H1 (cell line): ENCODE measurements at regions not wholly inside any gene's neighbourhood (a gene's known extent, or its start where the extent isn't known, plus 50 kb on each side); places are given as distances from the start of the nearest gene placed in this dataset.

Experiments
- CTCF ChIA-PET: fragments of 300-600 bp; sonication (Branson Sonifier 250); formaldehyde crosslinking; loops from one replicate; lab custom pipeline; 2021; ENCODE audit not compliant: partially characterized antibody; lab: Charles Lee
- POLR2A ChIA-PET: fragments of 300-600 bp; sonication (Branson Sonifier 250); formaldehyde crosslinking; loops from one replicate; lab custom pipeline; 2021; ENCODE audit warnings: inconsistent platforms; ENCODE audit not compliant: partially characterized antibody; lab: Charles Lee
- DNase-seq, 2 experiments: peaks; one replicate each; pipeline versions ENCODE4 v3.0.0 to v3.0.0-alpha.2; 2010 to 2022; ENCODE audit warnings: low spot score in 2 of 2, low read depth in 1 of 2, mixed read lengths in 1 of 2
- FAIRE-seq: peaks from 2 replicates; lab custom pipeline; 2011; peaks lifted over from hg19 to GRCh38; lab: Jason Lieb, UNC
- H2AFZ ChIP-seq: 2 replicates; pipeline ENCODE4 v1.8.1; 2012; ENCODE audit warnings: low read length, inconsistent platforms
- H2AK5ac ChIP-seq: 2 replicates; pipeline ENCODE4 v1.6.1; 2013; ENCODE audit warnings: low read depth, low read length
- H2BK120ac ChIP-seq: replicated peaks from 2 replicates; pipeline ENCODE3; 2013; ENCODE audit warnings: low read depth, low read length, inconsistent platforms
- H2BK12ac ChIP-seq: 2 replicates; pipeline ENCODE4 v1.6.1; 2013; ENCODE audit warnings: low read depth, low read length
- H2BK15ac ChIP-seq: 2 replicates; pipeline ENCODE4 v1.6.1; 2013; ENCODE audit warnings: low read length
- H2BK20ac ChIP-seq: 2 replicates; pipeline ENCODE4 v1.6.1; 2013; ENCODE audit warnings: low read length
- H2BK5ac ChIP-seq: 2 replicates; pipeline ENCODE4 v1.6.1; 2013; ENCODE audit warnings: low read depth, low read length
- H3K14ac ChIP-seq: 2 replicates; pipeline ENCODE4 v1.6.1; 2013; ENCODE audit warnings: inconsistent platforms; ENCODE audit not compliant: insufficient read length
- H3K18ac ChIP-seq: 2 replicates; pipeline ENCODE4 v1.6.1; 2013; ENCODE audit warnings: low read length; ENCODE audit errors: extremely low read depth
- H3K23ac ChIP-seq: 2 replicates; pipeline ENCODE4 v1.6.1; 2013; ENCODE audit warnings: inconsistent platforms; ENCODE audit not compliant: insufficient read length
- H3K23me2 ChIP-seq: 2 replicates; pipeline ENCODE4 v1.6.1; 2013; ENCODE audit warnings: low read depth, low read length
- H3K27ac ChIP-seq: 2 replicates; pipeline ENCODE4 v1.6.1; 2011; ENCODE audit warnings: low read depth, low read length, inconsistent platforms
- H3K27me3 ChIP-seq, 4 experiments: replicated peaks in 1 of 4; 1 replicate in 1 of 4; 2 replicates in 3 of 4; pipeline versions ENCODE4 v1.6.1 to v1.8.1; 2011 to 2013; ENCODE audit warnings: low read length in 3 of 4, mild to moderate bottlenecking in 3 of 4, inconsistent platforms in 2 of 4, mixed read lengths in 2 of 4, moderate library complexity in 1 of 4; ENCODE audit not compliant: control insufficient read depth in 3 of 4, insufficient read depth in 3 of 4; ENCODE audit errors: extremely low read depth in 1 of 4
- H3K36me3 ChIP-seq, 4 experiments: 2 replicates each; pipeline versions ENCODE4 v1.6.1 to v1.8.1; 2011 to 2013; ENCODE audit warnings: mild to moderate bottlenecking in 4 of 4, low read length in 3 of 4, moderate library complexity in 2 of 4, control low read depth in 1 of 4, inconsistent platforms in 1 of 4; ENCODE audit not compliant: insufficient read depth in 4 of 4, control insufficient read depth in 2 of 4
- H3K4ac ChIP-seq: replicated peaks from 2 replicates; pipeline ENCODE3; 2013; ENCODE audit warnings: low read length, low read depth, mixed read lengths, inconsistent platforms; ENCODE audit not compliant: insufficient read length
- H3K4me1 ChIP-seq, 4 experiments: replicated peaks in 1 of 4; 1 replicate in 1 of 4; 2 replicates in 3 of 4; pipeline versions ENCODE4 v1.6.1 to v1.8.1; 2011 to 2013; ENCODE audit warnings: low read length in 3 of 4, inconsistent platforms in 2 of 4, mixed read lengths in 1 of 4; ENCODE audit not compliant: insufficient read depth in 4 of 4, control insufficient read depth in 3 of 4
- H3K4me2 ChIP-seq, 2 experiments: 2 replicates each; pipeline versions ENCODE4 v1.6.1 to v1.8.1; 2011 to 2013; ENCODE audit warnings: low read depth in 2 of 2, low read length in 2 of 2, control low read depth in 1 of 2, inconsistent platforms in 1 of 2, mild to moderate bottlenecking in 1 of 2; ENCODE audit not compliant: insufficient read depth in 1 of 2
- H3K4me3 ChIP-seq, 4 experiments: fragments of 200-600, 300-600 bp in 1 of 4; sonication (generic), shearing (Covaris generic), sonication (Bioruptor Twin) in 1 of 4; 2 replicates each; pipeline versions ENCODE4 v1.5.1 to v1.8.1; 2011 to 2016; ENCODE audit warnings: low read length in 4 of 4, low read depth in 3 of 4, control low read depth in 2 of 4, inconsistent platforms in 2 of 4, mild to moderate bottlenecking in 2 of 4, mixed read lengths in 1 of 4, moderate library complexity in 1 of 4; ENCODE audit not compliant: insufficient read depth in 2 of 4; ENCODE audit errors: extremely low read depth in 1 of 4
- H3K56ac ChIP-seq: replicated peaks from 2 replicates; pipeline ENCODE3; 2013; ENCODE audit warnings: low read depth, mild to moderate bottlenecking, mixed read lengths, low read length, inconsistent platforms; ENCODE audit not compliant: insufficient read length
- H3K79me1 ChIP-seq: 2 replicates; pipeline ENCODE4 v1.6.1; 2013; ENCODE audit warnings: low read depth, low read length, control low read depth
- H3K79me2 ChIP-seq, 2 experiments: 2 replicates each; pipeline versions ENCODE4 v1.6.1 to v1.8.1; 2012 to 2013; ENCODE audit warnings: low read length in 2 of 2, mild to moderate bottlenecking in 2 of 2, inconsistent platforms in 1 of 2; ENCODE audit not compliant: insufficient read depth in 2 of 2, control insufficient read depth in 1 of 2
- H3K9ac ChIP-seq, 4 experiments: replicated peaks in 1 of 4; 1 replicate in 1 of 4; 2 replicates in 3 of 4; pipeline versions ENCODE4 v1.6.1 to v1.8.1; 2011 to 2013; ENCODE audit warnings: low read depth in 3 of 4, low read length in 3 of 4, control low read depth in 2 of 4, mild to moderate bottlenecking in 2 of 4, moderate library complexity in 2 of 4, inconsistent platforms in 1 of 4; ENCODE audit errors: extremely low read depth in 1 of 4
- H3K9me3 ChIP-seq, 2 experiments: 2 replicates each; pipeline versions ENCODE4 v1.6.1 to v1.8.1; 2012 to 2013; ENCODE audit warnings: mild to moderate bottlenecking in 2 of 2, moderate library complexity in 2 of 2, control low read depth in 1 of 2, inconsistent platforms in 1 of 2, low read depth in 1 of 2, low read length in 1 of 2, mixed read lengths in 1 of 2; ENCODE audit not compliant: insufficient read depth in 2 of 2
- H4K20me1 ChIP-seq, 2 experiments: replicated peaks in 1 of 2; 2 replicates each; pipeline versions ENCODE3 to v1.8.1; 2011 to 2013; ENCODE audit warnings: inconsistent platforms in 2 of 2, low read length in 2 of 2, mild to moderate bottlenecking in 1 of 2; ENCODE audit not compliant: insufficient read depth in 2 of 2, control insufficient read depth in 1 of 2
- H4K5ac ChIP-seq: 2 replicates; pipeline ENCODE4 v1.6.1; 2013; ENCODE audit warnings: low read length, low read depth, mixed read lengths, inconsistent platforms; ENCODE audit not compliant: insufficient read length
- H4K8ac ChIP-seq: 2 replicates; pipeline ENCODE4 v1.8.0; 2013; ENCODE audit warnings: mild to moderate bottlenecking, moderate library complexity, low read length, inconsistent platforms; ENCODE audit not compliant: insufficient read depth; ENCODE audit errors: extremely low read depth
- H4K91ac ChIP-seq: replicated peaks from 2 replicates; pipeline ENCODE3; 2013; ENCODE audit warnings: low read length, mixed read lengths, inconsistent platforms; ENCODE audit not compliant: insufficient read length
- CHD2 ChIP-seq: IDR thresholded peaks from 2 replicates; pipeline ENCODE4 v1.6.1; 2012; ENCODE audit warnings: low read length, improper control_type of control experiment
- GTF2F1 ChIP-seq: IDR thresholded peaks from 2 replicates; pipeline ENCODE4 v1.6.1; 2012; ENCODE audit warnings: low read depth, low read length, improper control_type of control experiment, borderline replicate concordance
- HDAC2 ChIP-seq, 2 experiments: fragments of 300-600 bp in 1 of 2; sonication (generic) in 1 of 2; IDR thresholded peaks; 2 replicates each; pipeline ENCODE4 v1.6.1; 2011 to 2012; ENCODE audit warnings: low read depth in 2 of 2, low read length in 2 of 2, mild to moderate bottlenecking in 2 of 2, moderate library complexity in 2 of 2, borderline replicate concordance in 1 of 2, inconsistent platforms in 1 of 2
- MAFK ChIP-seq: IDR thresholded peaks from 2 replicates; pipeline ENCODE4 v1.6.1; 2012; ENCODE audit warnings: low read depth, mild to moderate bottlenecking, improper control_type of control experiment, low read length
- MAX ChIP-seq: IDR thresholded peaks from 2 replicates; pipeline ENCODE4 v1.6.1; 2012; ENCODE audit warnings: inconsistent platforms
- RNF2 ChIP-seq: fragments of 200-900, 300-1000 bp; sonication (generic); IDR thresholded peaks from 2 replicates; pipeline ENCODE4 v1.7.1; 2016; ENCODE audit warnings: borderline replicate concordance, low read depth, mild to moderate bottlenecking, antibody characterized with exemption, low read length; ENCODE audit not compliant: poor library complexity, severe bottlenecking; ENCODE audit errors: missing control alignments
- WGBS, 2 experiments: shearing (Covaris generic) in 1 of 2; methylation state at CpG; one replicate each; pipeline versions ENCODE4 v1.1.6 to v1.1.7; 2013 to 2015; ENCODE audit warnings: low lambda C conversion rate in 2 of 2, mixed read lengths in 2 of 2, inconsistent platforms in 1 of 2, low coverage in 1 of 2, missing lambda C conversion rate in 1 of 2; ENCODE audit not compliant: insufficient replicate concordance in 2 of 2, insufficient coverage in 1 of 2, insufficient read length in 1 of 2; ENCODE audit errors: extremely low coverage in 1 of 2, missing lambda C conversion rate in 1 of 2; 5-methylcytosine and 5-hydroxymethylcytosine counted together

GRCh38 chr6:122118945-122119506 lies 280.4 kb upstream of the HSF2 start:
- no peak for FAIRE-seq
- Histone ChIP-seq H2BK20ac (no peak overlapping the region), H3K14ac (no peak overlapping the region), H3K23me2 (no peaks in the 10 kb centered on the region), H3K4me1 (no peaks in the 10 kb centered on the region), H3K79me1 (no peaks in the 10 kb centered on the region), H3K27ac (no peak overlapping the region), H2AK5ac (no peak overlapping the region), H3K27me3 (no peaks in the 10 kb centered on the region), H3K9ac (no peak overlapping the region), H2BK5ac (no peak overlapping the region), H2AFZ (no peak overlapping the region), H4K91ac (no peak overlapping the region), H2BK15ac (no peak overlapping the region), H3K4me2 (no peak overlapping the region), H4K5ac (no peak overlapping the region), H3K79me2 (no peaks in the 10 kb centered on the region), H3K4ac (no peak overlapping the region), H3K18ac (no peak overlapping the region), H3K56ac (no peak overlapping the region), H2BK12ac (no peak overlapping the region), H3K9me3 (no peaks in the 10 kb centered on the region), H4K20me1 (no peaks in the 10 kb centered on the region), H3K23ac (no peak overlapping the region), H2BK120ac (no peak overlapping the region), H3K36me3 (no peaks in the 10 kb centered on the region), H3K4me3 (no peak overlapping the region), H4K8ac (no peak overlapping the region)
- CTCF ChIA-PET: no interaction called here
- TF ChIP-seq CHD2 (no peak), HDAC2 (IDR thresholded peaks at IDR 0.05; ENCODE audit: borderline replicate concordance in 1 of 2, low read depth in 2 of 2, low read length in 2 of 2) (no peak), GTF2F1 (no peak), MAFK (no peak), RNF2 (no peak), MAX (no peak)
- DNase-seq: no peak
- 89% methylated on average over 1 of the region's 1 CpG; no CpG with 5 or more reads in 1 of the 2 experiments for WGBS, 2 experiments
- POLR2A ChIA-PET: no interaction called here
